NCI-H1417 (cell line): ENCODE measurements at regions not wholly inside any gene's neighbourhood (a gene's known extent, or its start where the extent isn't known, plus 50 kb on each side); places are given as distances from the start of the nearest gene placed in this dataset.

ENCODE experiments used
- DNase-seq, 3 experiments: peaks; one replicate each; lab custom pipeline; 2025; lab: John Stamatoyannopoulos, UW

DNA sequence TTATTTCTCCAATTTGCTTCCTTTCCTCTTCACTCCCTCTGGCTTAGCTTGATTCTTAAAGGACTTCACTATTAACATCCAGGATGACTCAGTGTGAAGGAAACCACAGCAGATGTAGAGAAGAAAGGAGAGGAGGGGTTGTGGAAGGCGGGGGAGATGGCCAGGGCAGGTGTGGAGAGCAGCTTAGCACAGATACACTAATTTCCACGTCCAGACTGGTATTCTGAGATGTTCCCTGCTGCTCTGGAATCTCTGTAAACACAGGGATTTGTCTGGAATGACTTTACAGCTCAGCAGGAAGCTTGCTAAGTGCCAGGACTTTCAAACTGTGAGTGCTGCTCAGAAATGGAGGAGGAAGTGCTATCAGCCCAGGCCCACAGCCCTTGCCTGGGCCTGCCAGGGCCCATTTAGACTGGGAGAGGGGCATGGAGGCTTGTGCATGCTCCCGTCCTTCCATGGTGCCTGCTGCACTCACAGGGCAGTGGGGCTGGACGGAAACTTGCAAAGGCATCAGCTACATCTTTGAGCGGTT is 202.5 kb upstream of the DDHD1 start:
- peak; percentile 68 to 92 (median 86) for DNase-seq

GRCh38 chr14:53354336-53354735 is 201.2 kb upstream of the DDHD1 start:
- no peak for DNase-seq

- DNase-seq: no peak
Measured at GRCh38 chr14:53350866-53351265, 197.7 kb upstream of the DDHD1 start.

GRCh38 chr14:53350429-53350828 is 197.3 kb upstream of the DDHD1 start:
- DNase-seq: no peak

- no peak for DNase-seq
Measured at GRCh38 chr14:53346988-53347387, 193.9 kb upstream of the DDHD1 start.

GRCh38 chr14:53341324-53341723 is 188.2 kb upstream of the DDHD1 start:
- DNase-seq: no peak

DNA sequence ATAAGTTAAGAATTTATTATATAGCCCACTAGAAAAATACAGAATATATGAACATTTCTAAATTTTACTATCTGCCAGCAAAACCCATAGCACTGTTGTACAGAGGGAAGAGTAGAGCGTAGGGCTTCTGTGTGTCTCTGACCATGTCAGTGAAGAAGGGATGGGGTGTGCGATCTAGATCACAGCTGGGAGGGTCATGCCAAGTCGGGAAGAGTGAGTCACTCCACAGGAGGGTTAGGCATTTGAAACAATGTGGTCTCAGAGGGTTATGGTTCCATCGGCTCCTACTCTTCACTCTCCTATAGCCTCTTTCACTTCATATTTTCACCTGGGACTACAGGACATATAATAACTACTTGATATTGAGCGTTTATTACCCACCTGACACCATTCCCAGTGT is 185.1 kb upstream of the DDHD1 start:
- DNase-seq: no peak

DNA sequence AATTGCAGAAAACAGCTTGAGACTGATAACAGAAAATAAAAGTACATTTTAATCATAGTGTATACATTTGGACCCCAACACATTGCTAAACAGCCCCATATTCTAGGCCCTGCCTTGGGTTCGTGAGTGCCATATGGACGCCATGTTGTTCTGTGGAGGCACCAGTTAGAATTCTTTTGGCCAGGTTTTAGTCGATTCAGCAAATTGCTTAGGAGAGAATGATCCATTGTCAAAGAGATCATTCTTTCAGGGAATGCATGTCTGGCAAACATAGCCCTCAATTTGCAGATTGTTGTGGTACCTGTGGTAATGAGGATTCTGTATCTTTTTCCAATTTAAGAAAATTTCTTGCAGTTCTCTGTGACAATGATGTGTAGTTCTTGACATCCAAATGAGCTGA is 183.6 kb upstream of the DDHD1 start:
- DNase-seq: no peak

GRCh38 chr14:53333809-53334208 is 180.7 kb upstream of the DDHD1 start:
- no peak for DNase-seq

- no peak for DNase-seq
Measured at GRCh38 chr14:53331921-53332320, 178.8 kb upstream of the DDHD1 start.

DNA sequence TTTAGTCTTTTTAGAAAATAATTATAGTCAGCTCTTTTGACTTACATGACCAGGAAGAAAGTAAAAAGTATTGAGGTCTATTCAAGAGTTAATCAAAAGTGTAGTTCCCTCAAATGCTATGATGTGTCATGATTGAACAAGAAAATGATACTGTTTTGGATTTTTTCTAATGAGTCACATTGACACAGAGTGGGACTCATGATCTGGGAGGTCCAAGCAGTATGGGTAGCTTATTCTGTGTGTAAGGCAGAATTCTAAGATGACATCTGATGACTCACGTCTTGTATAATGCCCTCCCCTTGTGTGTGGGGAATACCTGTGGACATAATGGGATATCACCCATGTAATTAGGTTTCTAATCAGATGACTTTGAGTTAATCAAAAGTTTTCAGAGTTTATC is 178.1 kb upstream of the DDHD1 start:
- DNase-seq: no peak

GRCh38 chr14:53330441-53330840 is 177.3 kb upstream of the DDHD1 start:
- no peak for DNase-seq

DNA sequence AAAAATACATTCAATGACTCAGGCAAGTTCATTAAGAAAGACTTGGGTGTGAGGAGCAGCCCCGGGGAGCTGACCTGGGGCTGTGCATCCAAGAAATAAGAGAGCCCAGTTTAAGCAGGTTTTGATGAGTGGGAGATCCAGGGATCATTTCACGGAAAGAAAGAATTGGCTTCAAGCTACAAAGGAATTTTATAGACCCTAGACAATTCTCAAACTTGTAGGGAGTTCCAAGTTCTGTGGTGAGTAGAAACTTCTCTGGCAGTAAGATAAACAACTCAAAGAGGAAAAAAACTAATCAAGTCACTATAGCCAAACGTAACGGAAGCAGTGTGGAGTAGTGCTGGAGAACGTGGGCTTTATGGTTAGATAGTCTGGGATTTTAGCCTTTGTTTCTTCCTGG is 175.7 kb upstream of the DDHD1 start:
- DNase-seq: no peak

GRCh38 chr14:53327716-53328115 is 174.6 kb upstream of the DDHD1 start:
- DNase-seq: no peak

- peak in 1 of 3 experiments; percentile 59 for DNase-seq
Measured at GRCh38 chr14:53325176-53325806, 172.2 kb upstream of the DDHD1 start.

DNA sequence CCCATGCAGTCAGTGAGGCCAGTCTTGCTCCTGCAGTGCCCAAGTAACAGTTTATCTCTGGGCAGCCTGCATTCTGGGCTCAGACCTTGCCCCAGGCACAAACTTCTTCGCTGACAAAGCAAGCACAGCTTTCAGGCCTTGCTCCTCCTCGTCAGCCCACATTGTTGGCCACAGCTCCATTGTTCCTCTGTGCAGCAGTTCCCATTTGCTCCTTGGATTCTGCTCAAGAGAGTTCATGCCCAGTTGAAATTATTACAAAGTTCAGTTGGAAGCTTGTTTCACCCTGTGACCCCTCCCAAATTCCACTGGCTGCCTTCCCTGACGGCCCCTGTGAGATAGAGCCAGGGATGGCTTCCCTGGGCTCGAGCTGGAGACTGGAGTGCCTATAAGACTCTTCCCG is 163.4 kb upstream of the DDHD1 start:
- DNase-seq: no peak

GRCh38 chr14:53310412-53310811 is 157.3 kb upstream of the DDHD1 start:
- DNase-seq: no peak

- DNase-seq: no peak
Measured at GRCh38 chr14:53306911-53307310, 153.8 kb upstream of the DDHD1 start.

- peak; percentile 59 to 93 (median 79) for DNase-seq
Measured at GRCh38 chr14:53306267-53306721, 153.2 kb upstream of the DDHD1 start.

DNA sequence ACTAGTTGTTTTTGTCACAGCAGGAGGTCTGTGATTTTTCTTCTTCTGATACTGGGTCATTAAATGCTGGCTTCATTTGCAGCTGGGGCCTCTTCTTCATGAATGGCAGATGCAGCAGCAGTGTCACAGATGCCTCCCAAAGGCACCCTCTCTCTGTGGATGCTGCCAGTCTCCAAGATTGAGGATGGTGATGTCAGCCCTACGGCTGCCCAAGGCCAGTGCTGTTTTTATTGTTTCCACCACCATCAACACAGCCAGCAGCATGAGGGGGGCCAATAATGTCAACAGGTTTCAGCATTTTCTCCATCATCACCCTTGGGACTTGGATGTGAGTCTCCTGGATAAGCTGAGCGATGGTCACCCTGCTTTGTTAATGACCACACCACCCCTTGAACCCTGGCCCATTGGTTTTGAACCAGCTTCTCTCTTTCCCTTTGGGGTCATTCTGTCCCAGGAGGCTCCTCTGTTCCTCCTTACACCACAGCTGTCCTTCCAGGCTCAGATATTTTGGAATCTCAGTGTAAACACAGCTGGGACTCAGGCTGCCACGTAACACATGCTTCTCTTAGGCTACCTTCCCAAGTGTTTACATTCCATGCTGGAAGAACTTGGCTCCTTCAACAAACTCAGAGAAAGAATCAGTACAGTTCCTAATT is 151.7 kb upstream of the DDHD1 start:
- peak in 1 of 3 experiments; percentile 56 for DNase-seq

DNA sequence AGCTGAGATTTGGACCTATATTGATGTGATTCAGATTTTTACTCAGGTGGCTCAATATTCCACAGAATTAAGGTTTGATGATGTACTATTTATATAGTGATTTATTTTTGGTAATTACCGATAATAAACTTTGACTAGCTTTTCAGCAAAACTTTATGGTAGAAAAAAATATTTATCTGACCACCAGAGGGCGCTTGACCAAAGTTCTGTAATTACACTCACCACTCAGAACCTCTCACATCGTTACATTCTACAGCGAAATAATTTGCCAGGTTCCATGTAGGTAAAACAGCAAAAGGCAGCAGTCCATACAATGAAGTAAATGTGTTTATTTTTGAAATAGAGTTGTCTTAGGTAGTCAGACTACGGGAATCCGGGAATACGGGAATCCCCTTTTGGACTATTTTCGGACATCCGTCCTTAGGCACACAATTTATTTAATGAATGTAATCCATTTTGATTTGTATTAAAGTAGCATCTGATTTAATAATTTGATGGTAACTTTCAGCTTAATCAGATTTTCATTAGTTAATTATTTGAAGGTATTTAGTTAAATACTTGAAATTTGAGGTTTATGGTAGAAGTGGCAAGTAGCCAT is 143.0 kb upstream of the DDHD1 start:
- peak; percentile 56 to 85 (median 71) for DNase-seq

DNA sequence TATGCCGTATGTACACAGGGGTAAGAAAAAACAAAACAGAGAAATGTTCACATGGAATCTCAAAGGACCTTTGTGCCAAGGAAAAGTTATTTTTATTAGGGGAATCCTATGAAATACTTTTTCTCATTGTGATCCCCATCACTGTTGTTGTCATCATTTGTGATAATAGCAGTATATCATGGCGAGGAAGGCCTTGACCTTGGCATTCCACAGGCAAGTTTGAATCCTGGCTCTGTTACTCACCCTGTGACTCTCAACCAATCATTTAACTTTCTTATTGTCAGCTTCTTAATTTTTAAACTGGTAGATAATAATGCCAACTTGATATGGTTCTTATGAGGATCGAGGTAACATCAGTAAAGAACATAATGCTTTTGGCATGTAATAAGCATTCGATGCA is 142.2 kb upstream of the DDHD1 start:
- DNase-seq: no peak

- no peak for DNase-seq
Measured at GRCh38 chr14:53286301-53286700, 133.2 kb upstream of the DDHD1 start.
